ENCODE measurements at regions not wholly inside any gene's neighbourhood (a gene's known extent, or its start where the extent isn't known, plus 50 kb on each side); places are given as distances from the start of the nearest gene placed in this dataset.

DNA sequence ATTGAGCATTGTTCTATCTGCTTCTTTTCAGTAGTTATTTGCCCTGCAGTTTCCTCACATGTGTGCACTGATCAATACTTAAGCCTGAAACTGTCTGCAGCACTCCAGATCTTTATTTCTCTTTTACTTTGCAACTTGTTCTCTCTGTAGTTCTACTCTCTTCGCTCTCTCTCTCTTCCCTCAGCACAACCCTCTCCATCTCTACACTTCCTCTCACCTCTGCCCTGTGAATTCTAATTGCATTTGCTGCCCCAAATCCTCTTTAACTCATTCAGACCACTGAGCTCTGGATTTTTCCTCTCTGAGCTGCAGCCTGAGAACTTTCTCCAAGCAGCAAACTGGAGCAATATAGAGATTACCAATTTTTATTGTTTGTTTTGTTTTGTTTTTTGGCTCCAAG lies 1035.5 kb downstream of the FSCB start:
- TF ChIP-seq, protein P1, sequence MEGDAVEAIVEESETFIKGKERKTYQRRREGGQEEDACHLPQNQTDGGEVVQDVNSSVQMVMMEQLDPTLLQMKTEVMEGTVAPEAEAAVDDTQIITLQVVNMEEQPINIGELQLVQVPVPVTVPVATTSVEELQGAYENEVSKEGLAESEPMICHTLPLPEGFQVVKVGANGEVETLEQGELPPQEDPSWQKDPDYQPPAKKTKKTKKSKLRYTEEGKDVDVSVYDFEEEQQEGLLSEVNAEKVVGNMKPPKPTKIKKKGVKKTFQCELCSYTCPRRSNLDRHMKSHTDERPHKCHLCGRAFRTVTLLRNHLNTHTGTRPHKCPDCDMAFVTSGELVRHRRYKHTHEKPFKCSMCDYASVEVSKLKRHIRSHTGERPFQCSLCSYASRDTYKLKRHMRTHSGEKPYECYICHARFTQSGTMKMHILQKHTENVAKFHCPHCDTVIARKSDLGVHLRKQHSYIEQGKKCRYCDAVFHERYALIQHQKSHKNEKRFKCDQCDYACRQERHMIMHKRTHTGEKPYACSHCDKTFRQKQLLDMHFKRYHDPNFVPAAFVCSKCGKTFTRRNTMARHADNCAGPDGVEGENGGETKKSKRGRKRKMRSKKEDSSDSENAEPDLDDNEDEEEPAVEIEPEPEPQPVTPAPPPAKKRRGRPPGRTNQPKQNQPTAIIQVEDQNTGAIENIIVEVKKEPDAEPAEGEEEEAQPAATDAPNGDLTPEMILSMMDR (IDR thresholded peaks at IDR 0.05), result no peak
- no peak for TF ChIP-seq POLR2A (IDR thresholded peaks at IDR 0.05)

Data from lower leg skin (tissue), 3 donors.